GM12872 (cell line): ENCODE measurements at regions not wholly inside any gene's neighbourhood (a gene's known extent, or its start where the extent isn't known, plus 50 kb on each side); places are given as distances from the start of the nearest gene placed in this dataset.

Source experiments
- TF ChIP-seq, protein P1 (sequence below): IDR thresholded peaks from 3 replicates; pipeline ENCODE4 v1.5.1; 2011; ENCODE audit warnings: low read depth, mild to moderate bottlenecking, low read length, moderate library complexity; ENCODE audit not compliant: insufficient read depth

DNA sequence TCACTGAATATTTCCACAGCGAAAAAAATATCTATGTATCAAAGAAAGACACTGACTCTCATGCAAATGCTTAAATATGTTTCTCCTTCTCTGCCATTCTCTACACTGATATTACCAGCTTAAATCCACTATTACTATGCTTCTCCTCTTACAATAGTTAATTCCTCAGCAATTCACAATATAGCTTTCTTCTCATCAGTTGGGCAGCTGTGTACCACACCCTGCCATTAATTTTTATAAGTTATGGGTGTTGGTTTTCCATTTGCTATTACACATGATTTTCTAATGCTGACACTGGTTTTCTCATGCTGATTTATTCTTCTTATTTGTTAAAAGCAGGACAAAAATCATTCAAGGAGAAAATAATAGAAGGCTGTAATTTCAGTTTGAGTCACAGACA, 251.8 kb downstream of the TBX15 start:
- TF ChIP-seq, protein P1, sequence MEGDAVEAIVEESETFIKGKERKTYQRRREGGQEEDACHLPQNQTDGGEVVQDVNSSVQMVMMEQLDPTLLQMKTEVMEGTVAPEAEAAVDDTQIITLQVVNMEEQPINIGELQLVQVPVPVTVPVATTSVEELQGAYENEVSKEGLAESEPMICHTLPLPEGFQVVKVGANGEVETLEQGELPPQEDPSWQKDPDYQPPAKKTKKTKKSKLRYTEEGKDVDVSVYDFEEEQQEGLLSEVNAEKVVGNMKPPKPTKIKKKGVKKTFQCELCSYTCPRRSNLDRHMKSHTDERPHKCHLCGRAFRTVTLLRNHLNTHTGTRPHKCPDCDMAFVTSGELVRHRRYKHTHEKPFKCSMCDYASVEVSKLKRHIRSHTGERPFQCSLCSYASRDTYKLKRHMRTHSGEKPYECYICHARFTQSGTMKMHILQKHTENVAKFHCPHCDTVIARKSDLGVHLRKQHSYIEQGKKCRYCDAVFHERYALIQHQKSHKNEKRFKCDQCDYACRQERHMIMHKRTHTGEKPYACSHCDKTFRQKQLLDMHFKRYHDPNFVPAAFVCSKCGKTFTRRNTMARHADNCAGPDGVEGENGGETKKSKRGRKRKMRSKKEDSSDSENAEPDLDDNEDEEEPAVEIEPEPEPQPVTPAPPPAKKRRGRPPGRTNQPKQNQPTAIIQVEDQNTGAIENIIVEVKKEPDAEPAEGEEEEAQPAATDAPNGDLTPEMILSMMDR, result no peak

DNA sequence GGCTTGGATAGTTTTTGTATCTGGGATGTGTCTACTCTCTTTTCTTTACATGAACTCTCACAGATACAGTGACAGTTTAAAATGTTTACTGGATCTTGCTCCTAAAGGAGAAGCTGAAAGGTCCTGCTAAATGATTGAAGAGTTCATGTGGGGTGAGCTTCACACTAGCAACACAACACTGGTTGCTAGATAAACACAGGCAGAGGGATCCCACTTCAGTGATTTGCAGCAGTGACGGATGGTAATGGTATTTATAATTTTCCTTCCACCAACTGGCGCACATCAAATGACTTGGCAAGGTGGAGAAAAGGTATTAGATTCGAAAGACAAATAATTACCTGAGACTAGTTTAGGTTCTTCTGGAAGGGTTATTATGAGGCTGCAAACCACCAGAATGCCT, 270.2 kb downstream of the TBX15 start:
- TF ChIP-seq, protein P1, result no peak

DNA sequence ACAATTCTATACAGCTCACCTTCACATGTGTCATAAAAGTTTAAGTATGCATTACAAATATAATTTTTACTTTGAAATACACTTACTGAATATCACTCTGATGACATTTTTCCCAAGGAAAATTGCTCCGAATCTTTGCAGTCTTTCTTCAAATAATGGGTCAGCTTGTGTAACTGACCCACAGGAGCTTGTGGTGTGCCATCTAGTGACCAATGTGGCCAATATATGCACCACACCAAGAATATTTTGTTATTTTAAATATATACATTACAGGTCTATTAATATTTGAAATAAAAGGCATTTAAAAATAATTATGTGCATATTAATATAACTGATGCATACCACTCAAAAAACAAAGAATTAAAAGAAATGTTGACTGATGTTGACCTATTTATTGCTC, 271.4 kb downstream of the TBX15 start:
- TF ChIP-seq, protein P1, result no peak

DNA sequence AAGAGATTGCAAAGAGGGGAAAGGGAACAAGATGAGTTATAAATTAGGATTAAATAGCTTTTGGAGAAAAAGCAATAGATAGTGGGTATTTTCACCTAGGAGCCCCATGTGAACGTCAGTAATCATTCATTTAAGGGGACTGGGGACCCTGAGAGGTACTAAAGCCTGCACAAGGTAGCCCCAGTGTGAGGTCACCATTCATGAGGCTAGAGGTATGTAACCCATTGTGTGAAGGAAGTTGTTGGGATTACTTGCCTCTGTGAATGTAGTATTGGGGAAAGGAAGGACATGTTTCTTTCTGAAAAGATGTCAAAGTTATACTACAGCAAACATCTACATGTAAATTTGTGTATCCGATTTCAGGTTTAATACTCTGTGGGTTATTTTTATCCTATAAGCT, 276.8 kb downstream of the TBX15 start:
- TF ChIP-seq, protein P1, result no peak

DNA sequence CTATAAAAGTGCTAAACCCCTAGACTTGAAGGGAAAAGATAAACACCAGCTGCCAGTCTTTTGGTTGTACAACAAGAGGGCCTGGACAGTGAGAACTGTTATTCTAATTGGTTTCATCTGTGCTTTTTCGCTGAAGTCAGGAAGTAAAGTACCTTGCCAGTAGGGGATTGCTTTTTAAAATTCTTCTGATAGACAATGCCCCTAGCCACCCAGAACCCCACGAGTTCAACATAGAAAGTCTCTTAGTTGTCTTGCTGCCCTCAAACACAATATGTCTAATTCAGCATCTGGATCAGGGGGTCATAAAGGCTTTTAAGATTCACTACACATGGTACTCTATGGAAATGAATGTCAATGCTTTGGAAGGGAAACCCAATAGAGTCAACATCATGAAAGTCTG, 289.2 kb downstream of the TBX15 start:
- TF ChIP-seq, protein P1, result no peak

DNA sequence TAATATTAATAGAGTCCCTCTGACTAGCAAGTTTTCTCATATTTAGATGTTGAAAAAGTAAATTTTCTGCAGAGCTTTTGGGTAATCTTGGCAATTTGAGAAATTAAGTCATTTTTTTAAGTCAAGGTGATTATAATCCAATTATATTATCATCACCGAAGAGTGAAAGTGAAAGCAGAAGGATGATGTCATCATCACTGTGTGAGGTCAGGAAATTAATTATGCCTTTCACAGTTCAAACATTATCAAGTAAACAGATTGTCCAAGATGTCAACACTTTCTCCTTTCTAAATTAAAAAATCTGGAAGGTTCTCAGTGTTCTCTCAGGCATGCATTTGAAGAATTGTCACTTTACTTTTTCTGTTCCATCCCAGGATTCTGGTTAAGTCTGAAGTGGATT, 296.0 kb downstream of the TBX15 start:
- TF ChIP-seq, protein P1, result no peak

DNA sequence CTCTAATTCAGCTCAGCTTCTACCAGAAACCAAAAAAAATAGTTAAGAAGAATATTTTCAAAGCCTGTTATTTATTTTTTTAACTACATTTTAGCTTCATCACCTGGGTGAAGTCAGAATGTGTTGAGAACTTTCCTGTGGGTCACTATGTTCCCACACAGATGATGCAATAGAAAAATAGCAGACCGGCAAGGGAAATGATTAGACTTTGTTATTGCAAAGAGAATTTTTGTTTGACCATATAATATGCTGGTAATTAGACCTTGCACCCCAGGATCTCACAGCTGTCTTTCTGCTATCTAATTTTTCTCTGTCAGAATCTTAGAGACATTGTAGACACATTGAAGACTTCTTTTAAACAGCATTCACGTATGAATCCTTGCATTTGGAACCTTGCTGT, 299.3 kb downstream of the TBX15 start:
- TF ChIP-seq, protein P1, result no peak

DNA sequence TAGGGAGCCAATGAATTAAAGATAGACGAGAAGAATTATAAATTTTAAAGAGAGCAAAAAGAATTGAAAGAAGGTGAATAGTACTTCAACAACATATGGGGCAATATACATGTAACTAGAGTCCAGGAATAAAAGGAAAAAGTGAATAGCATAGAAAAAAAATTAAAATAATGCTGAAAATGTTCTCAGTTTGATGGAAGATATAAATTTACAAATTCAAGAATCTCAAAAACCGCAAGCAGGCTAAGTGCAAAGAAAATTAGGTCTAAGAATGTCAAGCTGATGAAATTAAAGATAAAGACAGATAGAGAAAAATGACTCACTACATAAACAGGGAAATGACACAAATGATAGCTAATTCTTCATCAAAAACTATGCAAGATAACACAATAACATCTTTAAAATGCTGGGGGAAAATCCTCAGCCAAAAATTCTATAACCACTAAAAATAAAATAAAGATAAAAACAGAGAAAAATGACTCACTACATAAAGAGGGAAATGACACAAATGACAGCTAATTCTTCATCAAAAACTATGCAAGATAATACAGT, 326.3 kb downstream of the TBX15 start:
- TF ChIP-seq, protein P1, result no peak
